ENCODE measurements at regions not wholly inside any gene's neighbourhood (a gene's known extent, or its start where the extent isn't known, plus 50 kb on each side); places are given as distances from the start of the nearest gene placed in this dataset.

GRCh38 chr1:96990136-96990535 is 268.6 kb downstream of the PTBP2 start:
- H3K4me2 ChIP-seq (ENCODE audit: low read length), result no peak overlapping the region
- H2BK15ac ChIP-seq (replicated peaks; ENCODE audit: low read depth), result no peak overlapping the region
- H2BK120ac ChIP-seq (ENCODE audit: low read depth, low read length), result no peak overlapping the region
- no peak overlapping the region for H3K56ac ChIP-seq (ENCODE audit: low read length)
- no peaks in the 10 kb centered on the region for H3K4me1 ChIP-seq (ENCODE audit: control insufficient read depth, low read depth, low read length)
- no peak overlapping the region for H2BK5ac ChIP-seq (ENCODE audit: low read length)
- H2AK5ac ChIP-seq (ENCODE audit: low read length), result no peak overlapping the region
- DNase-seq, result no peak
- H3K4ac ChIP-seq (ENCODE audit: low read depth, low read length), result no peak overlapping the region
- no peaks in the 10 kb centered on the region for H3K79me2 ChIP-seq (ENCODE audit: control insufficient read depth, insufficient read depth, low read length)
- H3K4me3 ChIP-seq (ENCODE audit: low read length), result no peak overlapping the region
- no peaks in the 10 kb centered on the region for H3K27me3 ChIP-seq (ENCODE audit: insufficient read depth, low read length, poor library complexity)
- H3K23ac ChIP-seq (ENCODE audit: low read length), result no peak overlapping the region
- WGBS (ENCODE audit: extremely low coverage, insufficient coverage, low lambda C conversion rate), result no CpG with 5 or more reads among the region's 3 CpGs
- no peak overlapping the region for H3K27ac ChIP-seq (ENCODE audit: low read depth, low read length)
- H3K9ac ChIP-seq (ENCODE audit: low read length), result no peak overlapping the region
- H3K36me3 ChIP-seq (ENCODE audit: control insufficient read depth, insufficient read depth, low read length), result no peaks in the 10 kb centered on the region
- no peak overlapping the region for H3K18ac ChIP-seq (ENCODE audit: low read length)
- no peak overlapping the region for H4K5ac ChIP-seq (ENCODE audit: low read length)
- no peaks in the 10 kb centered on the region for H3K79me1 ChIP-seq (ENCODE audit: low read length)
- no peak overlapping the region for H4K8ac ChIP-seq (ENCODE audit: low read depth, low read length)

GRCh38 chr1:96991261-96991660 is 269.7 kb downstream of the PTBP2 start:
- no peak overlapping the region for H2AK5ac ChIP-seq (ENCODE audit: low read length)
- H3K79me1 ChIP-seq (ENCODE audit: low read length), result no peaks in the 10 kb centered on the region
- no peak overlapping the region for H3K4me2 ChIP-seq (ENCODE audit: low read length)

DNA sequence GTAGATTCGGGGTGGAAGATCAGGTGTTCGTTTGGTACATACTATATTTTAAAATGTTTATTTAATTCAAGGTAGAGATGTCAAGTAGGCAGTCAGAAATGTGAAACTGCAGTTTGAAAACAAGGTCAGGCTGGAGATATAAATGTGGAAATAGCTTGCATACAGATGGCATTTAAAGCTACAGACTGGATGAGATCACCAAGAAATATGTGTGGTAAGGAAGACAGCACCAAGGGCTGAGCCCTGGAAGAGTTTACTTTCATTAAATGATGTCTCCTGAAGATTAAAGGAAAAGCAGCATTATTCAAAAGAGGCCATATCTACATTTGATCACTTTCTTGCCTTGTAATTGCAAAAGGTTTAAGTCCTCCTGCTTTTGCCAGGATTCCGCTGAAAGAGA is 271.3 kb downstream of the PTBP2 start:
- Histone ChIP-seq H2BK5ac (ENCODE audit: low read length) (no peak overlapping the region), H3K4ac (ENCODE audit: low read depth, low read length) (no peak overlapping the region), H3K4me3 (ENCODE audit: low read length) (no peak overlapping the region), H2BK15ac (replicated peaks; ENCODE audit: low read depth) (no peak overlapping the region), H3K23ac (ENCODE audit: low read length) (no peak overlapping the region), H3K79me2 (ENCODE audit: control insufficient read depth, insufficient read depth, low read length) (no peaks in the 10 kb centered on the region), H3K79me1 (ENCODE audit: low read length) (no peaks in the 10 kb centered on the region), H3K27me3 (ENCODE audit: insufficient read depth, low read length, poor library complexity) (no peaks in the 10 kb centered on the region), H3K56ac (ENCODE audit: low read length) (no peak overlapping the region), H4K5ac (ENCODE audit: low read length) (no peak overlapping the region), H3K4me2 (ENCODE audit: low read length) (no peak overlapping the region), H3K36me3 (ENCODE audit: control insufficient read depth, insufficient read depth, low read length) (no peaks in the 10 kb centered on the region), H4K8ac (ENCODE audit: low read depth, low read length) (no peak overlapping the region), H2BK120ac (ENCODE audit: low read depth, low read length) (no peak overlapping the region), H3K9ac (ENCODE audit: low read length) (no peak overlapping the region), H3K4me1 (ENCODE audit: control insufficient read depth, low read depth, low read length) (no peaks in the 10 kb centered on the region), H2AK5ac (ENCODE audit: low read length) (no peak overlapping the region), H3K18ac (ENCODE audit: low read length) (no peak overlapping the region), H3K27ac (ENCODE audit: low read depth, low read length) (no peak overlapping the region)
- no peak for DNase-seq
- WGBS (ENCODE audit: extremely low coverage, insufficient coverage, low lambda C conversion rate), result no CpG with 5 or more reads among the region's 3 CpGs

More at GRCh38 chr1:96991261-96991660, 269.7 kb downstream of the PTBP2 start:
- Histone ChIP-seq H3K56ac (ENCODE audit: low read length) (no peak overlapping the region), H3K36me3 (ENCODE audit: control insufficient read depth, insufficient read depth, low read length) (no peaks in the 10 kb centered on the region), H3K27me3 (ENCODE audit: insufficient read depth, low read length, poor library complexity) (no peaks in the 10 kb centered on the region), H3K79me2 (ENCODE audit: control insufficient read depth, insufficient read depth, low read length) (no peaks in the 10 kb centered on the region), H3K18ac (ENCODE audit: low read length) (no peak overlapping the region), H2BK120ac (ENCODE audit: low read depth, low read length) (no peak overlapping the region), H3K4ac (ENCODE audit: low read depth, low read length) (no peak overlapping the region), H3K4me3 (ENCODE audit: low read length) (no peak overlapping the region), H3K27ac (ENCODE audit: low read depth, low read length) (no peak overlapping the region), H4K8ac (ENCODE audit: low read depth, low read length) (no peak overlapping the region), H3K9ac (ENCODE audit: low read length) (no peak overlapping the region), H2BK15ac (replicated peaks; ENCODE audit: low read depth) (no peak overlapping the region), H2BK5ac (ENCODE audit: low read length) (no peak overlapping the region), H3K23ac (ENCODE audit: low read length) (no peak overlapping the region), H4K5ac (ENCODE audit: low read length) (no peak overlapping the region), H3K4me1 (ENCODE audit: control insufficient read depth, low read depth, low read length) (no peaks in the 10 kb centered on the region)
- no peak for DNase-seq
- WGBS (ENCODE audit: extremely low coverage, insufficient coverage, low lambda C conversion rate), result 100% methylated on average over 1 of the region's 1 CpG

- Histone ChIP-seq H3K27me3 (ENCODE audit: insufficient read depth, low read length, poor library complexity) (no peaks in the 10 kb centered on the region), H3K27ac (ENCODE audit: low read depth, low read length) (no peak overlapping the region), H3K36me3 (ENCODE audit: control insufficient read depth, insufficient read depth, low read length) (no peaks in the 10 kb centered on the region), H3K4me2 (ENCODE audit: low read length) (no peak overlapping the region), H2BK15ac (replicated peaks; ENCODE audit: low read depth) (no peak overlapping the region), H3K4me3 (ENCODE audit: low read length) (no peak overlapping the region), H3K56ac (ENCODE audit: low read length) (no peak overlapping the region), H3K23ac (ENCODE audit: low read length) (no peak overlapping the region), H3K4me1 (ENCODE audit: control insufficient read depth, low read depth, low read length) (no peaks in the 10 kb centered on the region), H3K79me2 (ENCODE audit: control insufficient read depth, insufficient read depth, low read length) (no peaks in the 10 kb centered on the region), H4K8ac (ENCODE audit: low read depth, low read length) (no peak overlapping the region), H2BK5ac (ENCODE audit: low read length) (no peak overlapping the region), H2AK5ac (ENCODE audit: low read length) (no peak overlapping the region), H3K9ac (ENCODE audit: low read length) (no peak overlapping the region), H3K79me1 (ENCODE audit: low read length) (no peaks in the 10 kb centered on the region), H4K5ac (ENCODE audit: low read length) (no peak overlapping the region), H3K18ac (ENCODE audit: low read length) (no peak overlapping the region), H3K4ac (ENCODE audit: low read depth, low read length) (no peak overlapping the region), H2BK120ac (ENCODE audit: low read depth, low read length) (no peak overlapping the region)
- no peak for DNase-seq
- WGBS (ENCODE audit: extremely low coverage, insufficient coverage, low lambda C conversion rate), result no CpG with 5 or more reads among the region's 3 CpGs
Measured at GRCh38 chr1:96995351-96995750, 273.8 kb downstream of the PTBP2 start.

DNA sequence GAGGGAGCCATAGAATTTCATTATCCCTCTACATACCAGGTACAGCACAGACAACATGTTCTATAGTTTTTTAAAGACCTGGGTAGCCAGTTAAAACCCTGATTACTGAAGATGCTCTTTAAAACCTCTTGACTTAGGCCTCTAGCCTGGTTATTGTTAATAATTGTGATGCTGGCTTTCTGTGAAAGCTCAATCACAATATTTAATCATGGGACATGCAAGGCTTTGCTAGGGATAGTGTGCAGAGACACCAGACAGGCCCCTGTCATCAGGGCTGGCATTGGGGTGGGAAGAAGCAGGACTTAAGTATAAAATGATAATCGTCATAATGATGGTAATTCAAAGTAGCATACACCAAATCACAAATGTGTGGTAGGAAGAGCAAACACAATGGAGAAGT is 274.4 kb downstream of the PTBP2 start:
- H2BK5ac ChIP-seq (ENCODE audit: low read length), result no peak overlapping the region
- H3K79me2 ChIP-seq (ENCODE audit: control insufficient read depth, insufficient read depth, low read length), result no peaks in the 10 kb centered on the region
- no peak overlapping the region for H4K5ac ChIP-seq (ENCODE audit: low read length)
- no peaks in the 10 kb centered on the region for H3K27me3 ChIP-seq (ENCODE audit: insufficient read depth, low read length, poor library complexity)
- H3K9ac ChIP-seq (ENCODE audit: low read length), result no peak overlapping the region
- H3K79me1 ChIP-seq (ENCODE audit: low read length), result no peaks in the 10 kb centered on the region
- H2BK120ac ChIP-seq (ENCODE audit: low read depth, low read length), result no peak overlapping the region
- no peak overlapping the region for H3K27ac ChIP-seq (ENCODE audit: low read depth, low read length)
- DNase-seq, result no peak
- no peak overlapping the region for H2AK5ac ChIP-seq (ENCODE audit: low read length)
- no peak overlapping the region for H4K8ac ChIP-seq (ENCODE audit: low read depth, low read length)
- WGBS (ENCODE audit: extremely low coverage, insufficient coverage, low lambda C conversion rate), result no CpG with 5 or more reads among the region's 1 CpG
- no peaks in the 10 kb centered on the region for H3K36me3 ChIP-seq (ENCODE audit: control insufficient read depth, insufficient read depth, low read length)
- no peaks in the 10 kb centered on the region for H3K4me1 ChIP-seq (ENCODE audit: control insufficient read depth, low read depth, low read length)
- H3K18ac ChIP-seq (ENCODE audit: low read length), result no peak overlapping the region
- H3K4me2 ChIP-seq (ENCODE audit: low read length), result no peak overlapping the region
- H2BK15ac ChIP-seq (replicated peaks; ENCODE audit: low read depth), result no peak overlapping the region
- H3K56ac ChIP-seq (ENCODE audit: low read length), result no peak overlapping the region
- H3K4ac ChIP-seq (ENCODE audit: low read depth, low read length), result no peak overlapping the region
- H3K23ac ChIP-seq (ENCODE audit: low read length), result no peak overlapping the region
- H3K4me3 ChIP-seq (ENCODE audit: low read length), result no peak overlapping the region

DNA sequence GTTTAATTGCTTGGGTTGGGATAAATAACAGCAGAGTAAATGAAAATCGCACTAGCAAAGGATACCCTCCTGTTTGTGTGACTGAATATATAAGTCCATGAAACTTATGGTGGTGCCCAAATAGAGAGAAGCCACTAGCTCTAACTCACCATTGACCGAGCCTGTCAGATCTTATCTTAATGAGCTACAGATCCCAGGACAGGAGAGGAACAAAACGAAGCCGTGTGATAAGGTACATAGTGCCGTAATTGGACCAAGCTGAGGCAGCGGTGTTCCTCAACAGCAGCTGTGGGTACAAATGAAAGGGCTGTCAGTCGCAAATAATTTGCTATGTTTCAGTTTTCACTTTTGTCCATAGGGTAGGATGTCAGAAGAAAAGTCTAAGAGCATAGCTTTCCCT is 276.1 kb downstream of the PTBP2 start:
- no peak overlapping the region for H3K9ac ChIP-seq (ENCODE audit: low read length)
- H2AK5ac ChIP-seq (ENCODE audit: low read length), result no peak overlapping the region
- no peak overlapping the region for H3K4me2 ChIP-seq (ENCODE audit: low read length)
- no peak overlapping the region for H3K27ac ChIP-seq (ENCODE audit: low read depth, low read length)
- no peaks in the 10 kb centered on the region for H3K27me3 ChIP-seq (ENCODE audit: insufficient read depth, low read length, poor library complexity)
- H3K4me3 ChIP-seq (ENCODE audit: low read length), result no peak overlapping the region
- H3K4ac ChIP-seq (ENCODE audit: low read depth, low read length), result no peak overlapping the region
- no peak overlapping the region for H3K56ac ChIP-seq (ENCODE audit: low read length)
- no CpG with 5 or more reads among the region's 7 CpGs for WGBS (ENCODE audit: extremely low coverage, insufficient coverage, low lambda C conversion rate)
- H3K18ac ChIP-seq (ENCODE audit: low read length), result no peak overlapping the region
- no peak overlapping the region for H2BK15ac ChIP-seq (replicated peaks; ENCODE audit: low read depth)
- no peak for DNase-seq
- H4K5ac ChIP-seq (ENCODE audit: low read length), result no peak overlapping the region
- H3K79me2 ChIP-seq (ENCODE audit: control insufficient read depth, insufficient read depth, low read length), result no peaks in the 10 kb centered on the region
- no peaks in the 10 kb centered on the region for H3K79me1 ChIP-seq (ENCODE audit: low read length)
- no peak overlapping the region for H2BK5ac ChIP-seq (ENCODE audit: low read length)
- H3K36me3 ChIP-seq (ENCODE audit: control insufficient read depth, insufficient read depth, low read length), result no peaks in the 10 kb centered on the region
- no peaks in the 10 kb centered on the region for H3K4me1 ChIP-seq (ENCODE audit: control insufficient read depth, low read depth, low read length)
- no peak overlapping the region for H4K8ac ChIP-seq (ENCODE audit: low read depth, low read length)
- H3K23ac ChIP-seq (ENCODE audit: low read length), result no peak overlapping the region
- no peak overlapping the region for H2BK120ac ChIP-seq (ENCODE audit: low read depth, low read length)
